Eye (tissue), 1 donor: ENCODE measurements at regions not wholly inside any gene's neighbourhood (a gene's known extent, or its start where the extent isn't known, plus 50 kb on each side); places are given as distances from the start of the nearest gene placed in this dataset.

Source experiments
- DNase-seq: peaks from one replicate; pipeline ENCODE4 v3.0.0-alpha.2; 2015

DNA sequence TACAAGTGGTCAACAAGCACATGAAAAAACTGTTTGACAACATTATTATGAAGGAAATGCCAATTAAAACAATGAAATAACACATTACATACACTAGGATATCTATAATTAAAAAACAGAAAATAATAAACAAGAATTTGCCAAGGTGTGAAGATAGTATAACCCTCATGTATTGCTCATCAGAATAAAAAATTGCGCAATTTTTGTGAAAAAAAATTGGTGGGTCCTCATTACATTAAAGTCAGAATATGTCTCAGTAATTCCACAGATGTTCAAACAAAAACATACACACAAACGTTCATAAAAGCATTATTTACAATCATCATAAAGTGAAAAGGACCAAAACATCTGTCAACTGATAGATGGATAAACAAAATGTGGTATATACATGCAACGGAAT, 63.0 kb upstream of the AR start:
- no peak for DNase-seq
